ENCODE measurements at regions not wholly inside any gene's neighbourhood (a gene's known extent, or its start where the extent isn't known, plus 50 kb on each side); places are given as distances from the start of the nearest gene placed in this dataset.

GRCh38 chr17:73757420-73757819 lies 113.2 kb upstream of the SDK2 start:
- peaks cover 75% of the 10 kb centered on the region for H3K27me3 ChIP-seq (replicated peaks; ENCODE audit: control insufficient read depth, insufficient read depth, low read length)

GRCh38 chr17:73758245-73758644 lies 114.0 kb upstream of the SDK2 start:
- H3K4me1 ChIP-seq (ENCODE audit: control insufficient read depth, insufficient read depth, low read length) = no peaks in the 10 kb centered on the region
- H3K9me3 ChIP-seq (ENCODE audit: control insufficient read depth, low read length) = no peaks in the 10 kb centered on the region
- H3K4me3 ChIP-seq (ENCODE audit: low read length) = no peak overlapping the region
- H3K36me3 ChIP-seq (ENCODE audit: control insufficient read depth, insufficient read depth, low read length, severe bottlenecking) = no peaks in the 10 kb centered on the region
- H3K27me3 ChIP-seq (replicated peaks; ENCODE audit: control insufficient read depth, insufficient read depth, low read length) = peaks cover 67% of the 10 kb centered on the region
- H3K9ac ChIP-seq (ENCODE audit: low read length) = no peak overlapping the region
- no peak for DNase-seq (ENCODE audit: low read depth)

More at GRCh38 chr17:73757420-73757819, 113.2 kb upstream of the SDK2 start:
- Histone ChIP-seq H3K4me3 (ENCODE audit: low read length) (no peak overlapping the region), H3K9ac (ENCODE audit: low read length) (no peak overlapping the region), H3K36me3 (ENCODE audit: control insufficient read depth, insufficient read depth, low read length, severe bottlenecking) (no peaks in the 10 kb centered on the region), H3K4me1 (ENCODE audit: control insufficient read depth, insufficient read depth, low read length) (no peaks in the 10 kb centered on the region), H3K9me3 (ENCODE audit: control insufficient read depth, low read length) (no peaks in the 10 kb centered on the region)
- no peak for DNase-seq (ENCODE audit: low read depth)

GRCh38 chr17:73759324-73759723 lies 115.1 kb upstream of the SDK2 start:
- H3K9ac ChIP-seq (ENCODE audit: low read length) = no peak overlapping the region
- H3K36me3 ChIP-seq (ENCODE audit: control insufficient read depth, insufficient read depth, low read length, severe bottlenecking) = no peaks in the 10 kb centered on the region
- peaks cover 59% of the 10 kb centered on the region for H3K27me3 ChIP-seq (replicated peaks; ENCODE audit: control insufficient read depth, insufficient read depth, low read length)
- no peaks in the 10 kb centered on the region for H3K4me1 ChIP-seq (ENCODE audit: control insufficient read depth, insufficient read depth, low read length)
- H3K4me3 ChIP-seq (ENCODE audit: low read length) = no peak overlapping the region
- no peak for DNase-seq (ENCODE audit: low read depth)
- H3K9me3 ChIP-seq (ENCODE audit: control insufficient read depth, low read length) = no peaks in the 10 kb centered on the region

- Histone ChIP-seq H3K4me3 (ENCODE audit: low read length) (no peak overlapping the region), H3K9me3 (ENCODE audit: control insufficient read depth, low read length) (no peaks in the 10 kb centered on the region), H3K36me3 (ENCODE audit: control insufficient read depth, insufficient read depth, low read length, severe bottlenecking) (no peaks in the 10 kb centered on the region), H3K4me1 (ENCODE audit: control insufficient read depth, insufficient read depth, low read length) (no peaks in the 10 kb centered on the region), H3K9ac (ENCODE audit: low read length) (no peak overlapping the region), H3K27me3 (replicated peaks; ENCODE audit: control insufficient read depth, insufficient read depth, low read length) (peaks cover 56% of the 10 kb centered on the region)
- DNase-seq (ENCODE audit: low read depth) = no peak
Measured at GRCh38 chr17:73759734-73760438, 115.6 kb upstream of the SDK2 start.

- no peaks in the 10 kb centered on the region for H3K9me3 ChIP-seq (ENCODE audit: control insufficient read depth, low read length)
- DNase-seq (ENCODE audit: low read depth) = no peak
- peaks cover 56% of the 10 kb centered on the region for H3K27me3 ChIP-seq (replicated peaks; ENCODE audit: control insufficient read depth, insufficient read depth, low read length)
- no peak overlapping the region for H3K4me3 ChIP-seq (ENCODE audit: low read length)
- no peaks in the 10 kb centered on the region for H3K36me3 ChIP-seq (ENCODE audit: control insufficient read depth, insufficient read depth, low read length, severe bottlenecking)
- no peaks in the 10 kb centered on the region for H3K4me1 ChIP-seq (ENCODE audit: control insufficient read depth, insufficient read depth, low read length)
- H3K9ac ChIP-seq (ENCODE audit: low read length) = no peak overlapping the region
Measured at GRCh38 chr17:73760439-73760758, 116.2 kb upstream of the SDK2 start.

- Histone ChIP-seq H3K9me3 (ENCODE audit: control insufficient read depth, low read length) (no peaks in the 10 kb centered on the region), H3K27me3 (replicated peaks; ENCODE audit: control insufficient read depth, insufficient read depth, low read length) (peaks cover 46% of the 10 kb centered on the region), H3K36me3 (ENCODE audit: control insufficient read depth, insufficient read depth, low read length, severe bottlenecking) (no peaks in the 10 kb centered on the region), H3K9ac (ENCODE audit: low read length) (no peak overlapping the region), H3K4me1 (ENCODE audit: control insufficient read depth, insufficient read depth, low read length) (peaks cover 9% of the 10 kb centered on the region), H3K4me3 (ENCODE audit: low read length) (no peak overlapping the region)
- no peak for DNase-seq (ENCODE audit: low read depth)
Measured at GRCh38 chr17:73765824-73766563, 121.7 kb upstream of the SDK2 start.

- no peak overlapping the region for H3K4me3 ChIP-seq (ENCODE audit: low read length)
- H3K9me3 ChIP-seq (ENCODE audit: control insufficient read depth, low read length) = no peaks in the 10 kb centered on the region
- H3K27me3 ChIP-seq (replicated peaks; ENCODE audit: control insufficient read depth, insufficient read depth, low read length) = peaks cover 47% of the 10 kb centered on the region
- H3K36me3 ChIP-seq (ENCODE audit: control insufficient read depth, insufficient read depth, low read length, severe bottlenecking) = no peaks in the 10 kb centered on the region
- no peak for DNase-seq (ENCODE audit: low read depth)
- no peak overlapping the region for H3K9ac ChIP-seq (ENCODE audit: low read length)
- peaks cover 10% of the 10 kb centered on the region for H3K4me1 ChIP-seq (ENCODE audit: control insufficient read depth, insufficient read depth, low read length)
Measured at GRCh38 chr17:73767696-73768095, 123.5 kb upstream of the SDK2 start.

GRCh38 chr17:73768691-73769090 lies 124.4 kb upstream of the SDK2 start:
- no peaks in the 10 kb centered on the region for H3K36me3 ChIP-seq (ENCODE audit: control insufficient read depth, insufficient read depth, low read length, severe bottlenecking)
- H3K4me3 ChIP-seq (ENCODE audit: low read length) = no peak overlapping the region
- H3K4me1 ChIP-seq (ENCODE audit: control insufficient read depth, insufficient read depth, low read length) = peaks cover 10% of the 10 kb centered on the region
- peaks cover 49% of the 10 kb centered on the region for H3K27me3 ChIP-seq (replicated peaks; ENCODE audit: control insufficient read depth, insufficient read depth, low read length)
- H3K9me3 ChIP-seq (ENCODE audit: control insufficient read depth, low read length) = no peaks in the 10 kb centered on the region
- no peak for DNase-seq (ENCODE audit: low read depth)
- no peak overlapping the region for H3K9ac ChIP-seq (ENCODE audit: low read length)

- no peak overlapping the region for H3K4me3 ChIP-seq (ENCODE audit: low read length)
- DNase-seq (ENCODE audit: low read depth) = no peak
Measured at GRCh38 chr17:73769479-73769878, 125.2 kb upstream of the SDK2 start.

GRCh38 chr17:73770115-73770848 lies 126.0 kb upstream of the SDK2 start:
- Histone ChIP-seq H3K9ac (ENCODE audit: low read length) (no peak overlapping the region), H3K9me3 (ENCODE audit: control insufficient read depth, low read length) (no peaks in the 10 kb centered on the region), H3K4me1 (ENCODE audit: control insufficient read depth, insufficient read depth, low read length) (peaks cover 10% of the 10 kb centered on the region), H3K4me3 (ENCODE audit: low read length) (no peak overlapping the region), H3K36me3 (ENCODE audit: control insufficient read depth, insufficient read depth, low read length, severe bottlenecking) (no peaks in the 10 kb centered on the region), H3K27me3 (replicated peaks; ENCODE audit: control insufficient read depth, insufficient read depth, low read length) (peaks cover 53% of the 10 kb centered on the region)
- DNase-seq (ENCODE audit: low read depth) = peak; percentile 2

More at GRCh38 chr17:73769479-73769878, 125.2 kb upstream of the SDK2 start:
- peaks cover 10% of the 10 kb centered on the region for H3K4me1 ChIP-seq (ENCODE audit: control insufficient read depth, insufficient read depth, low read length)
- H3K9me3 ChIP-seq (ENCODE audit: control insufficient read depth, low read length) = no peaks in the 10 kb centered on the region
- H3K27me3 ChIP-seq (replicated peaks; ENCODE audit: control insufficient read depth, insufficient read depth, low read length) = peaks cover 51% of the 10 kb centered on the region
- no peaks in the 10 kb centered on the region for H3K36me3 ChIP-seq (ENCODE audit: control insufficient read depth, insufficient read depth, low read length, severe bottlenecking)
- no peak overlapping the region for H3K9ac ChIP-seq (ENCODE audit: low read length)

- Histone ChIP-seq H3K9ac (ENCODE audit: low read length) (no peak overlapping the region), H3K27me3 (replicated peaks; ENCODE audit: control insufficient read depth, insufficient read depth, low read length) (peaks cover 56% of the 10 kb centered on the region), H3K4me3 (ENCODE audit: low read length) (no peak overlapping the region), H3K9me3 (ENCODE audit: control insufficient read depth, low read length) (no peaks in the 10 kb centered on the region), H3K36me3 (ENCODE audit: control insufficient read depth, insufficient read depth, low read length, severe bottlenecking) (no peaks in the 10 kb centered on the region), H3K4me1 (ENCODE audit: control insufficient read depth, insufficient read depth, low read length) (peaks cover 10% of the 10 kb centered on the region)
- DNase-seq (ENCODE audit: low read depth) = no peak
Measured at GRCh38 chr17:73770849-73771229, 126.6 kb upstream of the SDK2 start.

Measured in adipocyte (in vitro differentiated cells).